Right renal cortex interstitium (tissue), 3 donors: ENCODE measurements at regions not wholly inside any gene's neighbourhood (a gene's known extent, or its start where the extent isn't known, plus 50 kb on each side); places are given as distances from the start of the nearest gene placed in this dataset.

Source experiments
- DNase-seq, 3 donors: peaks; one replicate each; pipeline ENCODE4 v3.0.0-alpha.2; 2013; ENCODE audit warnings: low read depth in 3 of 3, low spot score in 2 of 3

- no peak for DNase-seq
These were observed 127.5 kb downstream of the RFC3 start for GRCh38 chr13:33945477-33945876.

- DNase-seq, result no peak
These were observed 135.3 kb downstream of the RFC3 start for GRCh38 chr13:33953203-33953602.

DNA sequence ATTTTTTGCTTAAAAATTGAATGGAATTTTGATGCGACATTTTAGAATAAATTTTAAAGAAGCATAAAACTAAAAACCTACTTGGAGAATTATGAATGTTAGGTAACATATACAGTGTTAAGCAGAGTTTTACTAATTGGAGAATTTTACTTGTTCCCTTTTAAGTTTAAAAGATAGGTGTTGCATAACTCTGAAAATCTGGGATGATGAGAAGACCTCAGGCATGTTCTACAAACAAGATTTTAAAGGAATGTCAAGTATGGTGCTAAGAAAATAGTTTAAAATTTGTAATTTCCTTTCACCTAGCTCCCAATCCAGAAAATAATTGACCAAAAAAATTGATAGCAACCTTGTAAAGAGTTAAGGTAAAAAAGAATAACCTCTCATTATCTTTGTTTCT, 135.8 kb downstream of the RFC3 start:
- no peak for DNase-seq

DNA sequence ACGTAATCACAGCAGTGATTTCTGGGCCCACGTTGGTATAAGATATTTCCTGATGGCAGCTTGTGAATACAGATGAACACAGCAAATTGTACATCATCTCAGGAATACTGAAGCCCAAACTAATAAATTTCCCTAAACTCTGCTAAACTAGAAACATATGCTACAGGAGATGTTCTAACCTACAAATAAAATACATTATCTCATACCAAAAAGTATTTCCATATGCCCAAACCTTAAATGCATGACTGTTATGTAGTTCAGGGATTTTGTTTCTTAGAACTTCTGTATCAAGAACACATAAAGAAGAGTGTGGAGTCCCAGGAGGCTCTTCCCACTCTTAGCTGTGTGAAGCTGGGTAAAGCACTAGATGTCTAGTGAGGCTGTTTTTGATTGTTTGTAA, 138.4 kb downstream of the RFC3 start:
- DNase-seq, result no peak

GRCh38 chr13:33957497-33957905, 139.6 kb downstream of the RFC3 start:
- no peak for DNase-seq

- no peak for DNase-seq
These were observed 141.0 kb downstream of the RFC3 start for GRCh38 chr13:33958964-33959363.

- no peak for DNase-seq
These were observed 145.2 kb downstream of the RFC3 start for GRCh38 chr13:33963134-33963533.

- no peak for DNase-seq
These were observed 145.9 kb downstream of the RFC3 start for GRCh38 chr13:33963895-33964294.

DNA sequence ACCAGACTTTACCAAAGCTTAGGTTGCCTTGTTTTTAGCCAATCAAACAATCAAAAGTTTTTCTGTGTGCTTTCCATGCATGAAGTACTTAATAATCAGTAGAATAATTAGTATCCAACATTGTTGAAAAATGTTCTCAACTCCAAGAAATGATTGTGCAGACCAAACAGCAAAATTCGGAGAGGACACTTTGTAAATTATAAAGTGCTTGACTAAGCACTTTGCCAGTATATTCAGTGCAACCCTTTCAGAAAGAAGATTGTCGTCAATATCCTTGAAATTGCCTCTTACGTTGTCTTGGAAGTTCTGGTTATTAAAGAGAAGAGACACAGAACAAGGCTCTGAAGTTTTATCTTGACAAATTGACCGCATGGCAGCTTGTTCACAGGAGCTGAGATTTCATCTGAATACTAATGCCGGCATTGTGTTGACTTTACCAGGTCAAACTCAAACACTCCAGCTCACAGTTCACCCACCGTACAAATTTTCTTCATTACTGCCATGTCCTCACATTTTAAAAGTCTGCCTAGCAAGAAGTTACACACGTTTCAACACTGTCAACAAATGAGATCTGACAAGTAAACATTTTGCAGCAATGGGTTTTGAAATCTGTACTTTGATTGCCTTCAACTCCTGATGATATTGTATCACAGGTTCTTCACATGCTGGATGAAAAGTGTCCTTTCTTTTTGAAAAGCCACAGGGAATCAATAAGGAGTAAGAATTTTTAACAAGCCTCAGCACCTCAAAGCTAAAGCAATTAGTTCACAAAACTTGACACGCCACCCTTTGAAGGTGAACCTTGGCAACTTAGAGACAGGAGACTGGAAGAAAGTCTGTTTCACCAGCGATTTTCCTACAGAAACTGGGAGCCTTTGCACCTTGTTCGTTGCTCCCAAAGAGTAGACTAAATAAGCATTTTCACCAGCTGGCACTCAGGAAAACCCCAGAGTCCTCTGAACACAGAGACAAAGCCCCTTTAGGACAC, 150.9 kb downstream of the RFC3 start:
- no peak for DNase-seq

DNA sequence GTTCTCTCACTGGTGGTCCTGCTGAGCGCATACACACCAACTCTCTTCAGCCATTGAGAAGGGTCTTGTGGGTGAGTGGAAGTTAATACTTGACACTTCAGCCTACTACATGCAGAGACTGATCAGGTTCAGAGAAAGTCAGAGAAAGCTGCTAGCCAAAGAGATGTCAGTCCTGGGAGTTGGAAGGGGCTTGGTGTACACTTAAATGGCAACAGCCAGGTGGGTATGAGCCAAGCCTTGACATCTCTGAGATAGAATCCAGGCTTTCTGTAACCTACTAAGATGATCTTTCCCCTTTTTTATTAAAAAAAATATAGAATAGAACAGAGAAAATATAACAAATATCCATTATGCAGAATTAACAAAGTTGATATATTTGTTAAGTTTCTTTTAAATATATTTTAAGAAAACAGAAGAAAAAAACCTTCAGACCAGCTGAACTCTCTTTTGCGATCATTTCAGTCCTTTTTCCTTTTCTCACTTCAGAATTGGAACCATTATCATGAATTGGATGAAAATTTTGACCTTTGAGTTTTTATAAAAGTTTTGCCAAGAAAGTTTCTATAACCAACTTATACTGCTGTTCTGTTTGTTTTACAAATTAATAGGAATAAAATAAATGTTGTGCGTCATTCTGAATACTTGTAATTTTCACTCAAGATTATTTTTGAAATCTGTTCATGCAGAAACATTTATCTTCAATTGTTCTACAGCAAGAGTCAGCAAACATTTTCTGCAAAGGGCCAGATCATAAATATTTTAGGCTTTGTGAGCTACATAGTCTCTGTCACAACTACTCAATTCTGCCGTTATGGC, 153.0 kb downstream of the RFC3 start:
- DNase-seq, result no peak

DNA sequence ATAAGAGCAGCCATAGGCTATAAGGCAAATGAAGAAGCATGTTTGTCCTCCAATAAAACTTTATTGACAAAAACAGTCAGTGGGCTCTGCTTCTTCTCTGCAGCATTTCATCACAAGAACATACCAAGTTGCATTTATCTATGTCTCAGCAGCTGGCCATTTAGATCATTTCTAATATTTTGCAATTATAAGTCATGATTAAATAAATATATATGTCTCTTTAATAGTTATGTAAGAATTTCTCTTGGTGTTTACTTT, 153.5 kb downstream of the RFC3 start:
- DNase-seq, result no peak

GRCh38 chr13:33973194-33973593, 155.2 kb downstream of the RFC3 start:
- DNase-seq, result no peak

- no peak for DNase-seq
These were observed 159.0 kb downstream of the RFC3 start for GRCh38 chr13:33976965-33977364.

- no peak for DNase-seq
These were observed 160.7 kb downstream of the RFC3 start for GRCh38 chr13:33978653-33979052.

- peak in 2 of 3 donors; percentile 3 to 4 for DNase-seq
These were observed 175.0 kb downstream of the RFC3 start for GRCh38 chr13:33992881-33993336.

DNA sequence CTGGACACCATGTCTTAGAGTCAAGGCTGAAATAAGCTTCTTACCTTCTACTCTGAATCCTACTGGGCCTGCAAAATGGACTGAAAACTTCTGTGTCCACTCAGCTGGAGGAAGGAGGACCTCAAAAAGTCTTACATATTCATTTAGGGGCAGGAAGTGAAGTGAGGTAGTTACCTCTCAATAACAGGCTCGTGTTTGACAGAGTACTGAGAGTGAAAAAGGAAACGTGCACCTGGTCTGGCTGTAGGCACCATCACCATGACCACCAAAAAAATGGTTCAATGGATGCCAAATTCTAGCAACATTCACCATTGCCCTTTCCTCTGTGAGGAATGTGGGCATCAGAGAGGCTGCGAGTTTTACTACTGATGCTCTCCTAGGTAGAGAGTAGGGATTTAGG, 176.2 kb downstream of the RFC3 start:
- DNase-seq, result no peak

- no peak for DNase-seq
These were observed 177.0 kb downstream of the RFC3 start for GRCh38 chr13:33994826-33995502.

- no peak for DNase-seq
These were observed 178.7 kb downstream of the RFC3 start for GRCh38 chr13:33996636-33997035.

GRCh38 chr13:33997574-33997973, 179.6 kb downstream of the RFC3 start:
- DNase-seq, result no peak

DNA sequence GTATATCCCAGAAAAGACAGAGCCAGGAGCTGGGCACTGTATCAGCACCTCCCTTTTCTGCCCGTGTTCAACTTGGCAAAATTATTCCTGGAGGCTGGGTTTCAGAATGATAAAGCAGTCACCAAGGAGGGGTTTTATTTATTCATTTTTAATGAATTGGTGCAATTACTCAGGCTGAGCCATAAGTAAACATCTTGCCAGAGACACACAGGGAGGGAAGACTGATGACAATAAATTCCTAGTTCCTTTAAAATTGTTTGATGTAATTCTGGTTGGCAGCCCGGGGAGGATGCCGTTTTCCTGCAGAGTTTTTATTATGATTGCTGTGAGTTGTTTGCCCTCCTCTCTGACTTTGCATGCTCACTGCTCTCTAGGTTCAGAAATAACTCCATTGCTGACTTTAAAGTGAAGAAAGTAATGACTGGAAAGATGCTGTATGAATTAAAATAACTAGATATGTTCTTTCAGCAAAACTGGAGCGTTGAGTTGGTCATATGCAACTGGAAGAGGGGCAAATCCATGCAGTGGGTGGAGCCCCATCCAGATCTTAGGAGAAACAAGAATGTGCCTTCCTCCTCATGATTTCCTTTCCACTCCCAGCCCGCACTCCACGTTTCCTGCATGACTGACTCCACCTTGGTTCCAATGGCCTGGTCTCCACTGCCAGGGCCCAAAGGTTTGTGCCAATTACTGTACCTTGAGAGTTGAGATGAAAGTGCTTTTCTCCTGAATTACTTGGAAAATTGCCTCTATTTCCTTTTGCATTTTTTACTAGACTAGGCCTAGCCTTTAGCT, 182.1 kb downstream of the RFC3 start:
- no peak for DNase-seq
